ENCODE measurements at regions not wholly inside any gene's neighbourhood (a gene's known extent, or its start where the extent isn't known, plus 50 kb on each side); places are given as distances from the start of the nearest gene placed in this dataset.
A peak's percentile ranks its signal among the peaks of the same experiment; 100 is the strongest.

- peak; percentile 94 for DNase-seq
Observed at GRCh38 chr7:85776691-85777345, 590.0 kb upstream of the SEMA3D start.

GRCh38 chr7:85775431-85775830 is 588.6 kb upstream of the SEMA3D start:
- peak; percentile 76 for DNase-seq

GRCh38 chr7:85774986-85775385 is 588.1 kb upstream of the SEMA3D start:
- peak; percentile 76 for DNase-seq

GRCh38 chr7:85773116-85773728 is 586.4 kb upstream of the SEMA3D start:
- DNase-seq, result peak; percentile 89

GRCh38 chr7:85771516-85771915 is 584.7 kb upstream of the SEMA3D start:
- peak; percentile 37 for DNase-seq

- peak; percentile 80 for DNase-seq
Observed at GRCh38 chr7:85770332-85770731, 583.5 kb upstream of the SEMA3D start.

- no peak for DNase-seq
Observed at GRCh38 chr7:85765698-85766298, 578.9 kb upstream of the SEMA3D start.

- DNase-seq, result no peak
Observed at GRCh38 chr7:85764034-85764433, 577.2 kb upstream of the SEMA3D start.

GRCh38 chr7:85757348-85757747 is 570.5 kb upstream of the SEMA3D start:
- DNase-seq, result no peak

GRCh38 chr7:85750454-85750949 is 563.6 kb upstream of the SEMA3D start:
- no peak for DNase-seq

GRCh38 chr7:85749696-85750453 is 563.0 kb upstream of the SEMA3D start:
- DNase-seq, result no peak

GRCh38 chr7:85748861-85749260 is 562.0 kb upstream of the SEMA3D start:
- no peak for DNase-seq

- DNase-seq, result no peak
Observed at GRCh38 chr7:85737426-85737825, 550.6 kb upstream of the SEMA3D start.

GRCh38 chr7:85736085-85736484 is 549.2 kb upstream of the SEMA3D start:
- DNase-seq, result no peak

- DNase-seq, result no peak
Observed at GRCh38 chr7:85734823-85735222, 548.0 kb upstream of the SEMA3D start.

GRCh38 chr7:85733169-85733915 is 546.5 kb upstream of the SEMA3D start:
- no peak for DNase-seq

GRCh38 chr7:85730012-85730411 is 543.2 kb upstream of the SEMA3D start:
- DNase-seq, result no peak

- DNase-seq, result no peak
Observed at GRCh38 chr7:85725026-85725425, 538.2 kb upstream of the SEMA3D start.

- DNase-seq, result peak; percentile 50
Observed at GRCh38 chr7:85719981-85720953, 533.4 kb upstream of the SEMA3D start.

GRCh38 chr7:85716353-85716752 is 529.5 kb upstream of the SEMA3D start:
- no peak for DNase-seq

GRCh38 chr7:85714951-85715350 is 528.1 kb upstream of the SEMA3D start:
- DNase-seq, result peak; percentile 55
